HG03575 (cell line): ENCODE measurements at regions not wholly inside any gene's neighbourhood (a gene's known extent, or its start where the extent isn't known, plus 50 kb on each side); places are given as distances from the start of the nearest gene placed in this dataset.

Source experiments
- ATAC-seq: cut with Tn5 transposase; IDR thresholded peaks from one replicate; pipeline ENCODE4 v1.9.1; 2021; ENCODE audit not compliant: unreplicated experiment, insufficient number of reproducible peaks, low FRiP score; ENCODE audit errors: extremely low read depth

DNA sequence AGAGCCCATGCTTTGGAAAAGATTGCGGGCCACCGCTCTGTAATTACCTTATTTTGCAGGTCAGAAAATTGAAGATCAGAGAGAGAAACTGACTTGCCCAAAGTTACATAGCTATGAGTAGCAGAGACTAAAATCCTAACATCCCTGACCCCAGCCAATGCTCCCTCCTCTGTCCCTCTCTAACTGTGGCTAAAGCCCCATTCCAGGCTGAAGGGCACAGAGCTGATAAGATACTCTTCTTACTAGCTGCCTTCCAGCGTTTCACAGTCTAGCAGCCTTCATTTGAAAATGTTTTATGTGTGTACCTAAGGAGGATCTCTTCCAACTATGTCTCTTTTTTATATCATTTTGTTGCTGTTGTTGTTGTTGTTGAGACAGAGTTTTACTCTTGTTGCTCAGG, 81.4 kb upstream of the LRATD1 start:
- no peak for ATAC-seq

DNA sequence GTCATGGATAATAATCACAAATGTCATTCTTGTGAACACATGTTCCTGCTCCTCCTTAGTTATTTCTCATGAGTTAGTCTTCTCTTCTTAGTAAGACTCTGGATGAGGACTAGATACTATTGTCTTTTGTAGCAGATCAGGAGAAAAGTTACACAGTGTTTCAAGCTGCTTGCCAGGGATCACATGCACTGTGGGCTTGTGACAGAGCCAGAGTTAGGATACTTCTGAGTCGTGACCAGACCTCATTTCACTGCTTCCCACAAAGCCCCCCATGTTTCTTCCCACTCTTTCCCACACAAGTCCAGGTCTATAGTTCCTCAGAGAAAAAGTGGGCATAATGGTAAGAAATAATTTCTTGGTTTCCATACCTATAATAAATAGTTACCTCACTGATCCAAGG, 80.2 kb upstream of the LRATD1 start:
- no peak for ATAC-seq

DNA sequence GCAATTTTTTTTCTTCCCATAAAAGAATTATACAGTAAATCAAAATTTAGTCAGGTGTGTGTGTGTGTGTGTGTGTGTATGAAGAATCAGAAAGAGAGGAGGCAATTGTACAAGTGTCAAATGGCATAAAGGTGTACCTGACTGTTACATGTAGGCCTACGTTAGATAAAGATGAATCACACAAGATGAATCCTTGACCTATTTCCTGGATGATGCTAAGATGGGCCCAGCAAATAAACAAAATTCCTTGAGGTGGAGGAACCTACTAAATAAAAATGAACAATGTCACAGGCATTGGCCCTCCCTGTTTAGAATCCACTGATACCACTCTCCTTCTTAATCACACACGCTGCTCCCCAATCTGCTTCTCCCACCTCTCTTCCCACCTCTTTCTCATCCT, 79.7 kb upstream of the LRATD1 start:
- no peak for ATAC-seq

DNA sequence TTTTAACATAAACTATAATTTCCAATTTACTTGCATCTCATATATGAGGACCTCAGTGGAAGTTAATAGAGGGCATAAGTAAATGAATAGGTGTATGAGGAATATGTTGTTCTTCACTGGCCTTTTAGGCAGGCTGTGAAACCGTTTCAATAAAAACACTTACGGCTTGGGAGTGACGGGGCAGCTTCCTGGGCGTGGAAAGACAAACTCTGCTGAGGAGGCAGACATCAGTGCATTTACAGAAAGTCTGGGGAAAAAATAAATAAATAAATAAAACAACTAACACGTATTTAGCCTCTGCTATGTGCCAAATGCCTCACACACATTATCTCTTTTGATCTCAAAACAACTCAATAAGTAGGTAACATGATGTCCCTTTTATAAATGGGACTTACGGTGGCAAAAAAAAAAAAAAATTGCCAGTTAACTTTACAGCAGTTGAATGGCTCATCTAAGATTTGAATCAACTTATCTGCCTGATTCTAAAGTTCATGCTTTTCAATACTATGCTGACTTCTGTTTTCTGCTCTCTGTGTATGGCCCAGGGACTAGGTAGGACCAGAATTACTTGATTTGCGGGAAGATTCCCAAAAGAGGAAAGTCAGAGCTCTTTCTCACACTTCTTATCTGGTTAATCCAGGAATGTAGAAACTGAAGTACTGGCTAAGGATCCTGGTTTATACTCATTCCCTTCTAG, 77.5 kb upstream of the LRATD1 start:
- no peak for ATAC-seq

DNA sequence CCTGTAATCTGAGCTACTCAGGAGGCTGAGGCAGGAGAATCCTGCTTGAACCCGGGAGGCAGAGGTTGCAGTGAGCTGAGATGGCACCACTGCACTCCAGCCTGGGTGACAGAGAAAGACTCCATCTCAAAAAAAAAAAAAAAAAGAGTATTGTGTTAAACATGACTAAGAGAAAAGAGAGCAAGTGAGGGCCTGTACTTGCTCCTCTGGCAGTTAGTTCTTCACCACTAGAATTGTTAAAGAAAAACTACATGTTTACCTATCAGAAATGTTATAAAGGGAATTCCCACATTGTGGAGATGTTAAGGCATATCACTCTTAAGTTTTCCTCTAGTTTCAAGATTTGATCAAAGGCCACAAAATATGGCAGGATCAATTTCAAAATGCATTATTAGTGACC, 75.4 kb upstream of the LRATD1 start:
- no peak for ATAC-seq

DNA sequence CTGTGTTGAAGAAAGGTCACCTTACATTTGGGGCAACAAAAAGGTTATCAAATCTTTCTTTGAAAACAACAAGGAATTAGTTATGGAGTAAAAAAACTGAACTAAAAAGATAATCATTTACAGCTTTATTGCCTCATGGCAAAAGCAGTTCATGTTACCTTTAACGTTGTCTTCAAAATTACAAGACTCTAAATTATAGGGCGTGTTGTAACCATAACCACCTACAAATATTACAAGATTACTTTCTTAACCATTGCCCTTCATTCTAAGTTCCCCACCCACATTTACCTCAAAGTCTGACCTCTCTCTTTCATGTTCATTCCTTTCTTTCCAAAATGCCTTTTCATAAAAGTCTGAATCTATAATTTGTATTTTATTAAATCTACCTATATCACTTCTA, 74.6 kb upstream of the LRATD1 start:
- ATAC-seq: no peak

DNA sequence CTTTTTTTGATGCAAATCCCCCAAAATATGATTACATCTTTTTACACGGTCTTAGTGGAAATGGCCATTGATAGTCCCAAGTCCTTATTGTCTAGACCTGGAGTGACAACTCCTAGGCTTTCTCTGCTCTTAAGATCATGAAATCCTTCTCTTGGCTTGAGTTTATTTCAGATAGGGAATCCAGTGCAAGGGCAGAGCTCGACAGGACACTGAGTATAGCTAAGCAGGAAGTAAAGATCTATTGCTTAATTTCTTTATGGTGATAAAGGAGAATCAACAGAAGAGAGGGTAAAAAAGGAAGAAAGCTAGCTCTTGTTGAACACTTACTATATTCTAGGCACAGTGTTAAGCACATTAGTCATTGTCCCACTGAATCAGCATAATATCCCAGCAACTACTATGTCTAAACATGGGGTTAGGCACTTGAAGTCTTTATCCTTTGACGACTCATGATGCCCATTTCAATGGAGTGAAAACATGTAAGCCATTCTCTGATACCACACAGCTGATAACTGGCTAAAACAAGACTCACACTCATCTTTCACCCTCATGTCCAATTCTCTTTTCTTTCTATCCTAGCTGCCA, 74.1 kb upstream of the LRATD1 start:
- ATAC-seq: no peak

DNA sequence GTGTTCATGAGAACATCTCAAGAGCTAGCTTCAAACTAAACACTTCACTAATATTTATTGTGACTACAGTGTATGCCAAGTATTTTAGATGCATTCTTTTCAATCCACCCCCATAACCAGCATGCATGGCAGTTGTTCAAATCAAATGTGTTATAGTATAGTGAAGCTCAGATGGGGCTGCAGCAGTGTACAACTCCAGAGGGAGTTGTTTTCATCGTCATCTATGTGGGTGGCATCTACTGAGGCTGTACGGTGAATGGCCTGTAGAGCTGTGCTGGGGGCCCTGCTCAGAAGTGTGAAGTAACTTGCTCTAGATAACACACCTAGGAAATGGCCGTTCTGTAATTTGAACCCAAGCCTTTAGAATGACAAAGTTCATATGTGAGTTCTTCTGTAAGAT, 71.8 kb upstream of the LRATD1 start:
- no peak for ATAC-seq

DNA sequence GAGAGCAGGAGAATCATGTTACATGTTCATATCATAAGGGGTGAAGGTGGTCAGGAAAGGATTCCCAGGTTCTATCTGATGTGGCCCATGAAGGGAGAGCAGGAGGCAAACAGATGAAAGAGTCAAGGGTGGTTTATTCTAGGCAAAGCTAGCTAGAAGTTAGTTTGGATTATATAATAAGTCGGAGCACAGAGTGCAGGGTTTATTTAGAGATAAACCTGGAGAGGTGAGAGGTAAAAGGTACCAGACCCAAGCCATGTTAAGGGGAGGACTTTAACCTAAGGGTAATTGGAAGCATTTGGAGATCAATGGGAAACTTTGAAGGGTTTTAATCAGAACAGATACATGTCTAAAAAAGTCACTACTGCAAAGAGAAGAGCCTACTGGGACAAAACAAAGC, 69.2 kb upstream of the LRATD1 start:
- no peak for ATAC-seq

DNA sequence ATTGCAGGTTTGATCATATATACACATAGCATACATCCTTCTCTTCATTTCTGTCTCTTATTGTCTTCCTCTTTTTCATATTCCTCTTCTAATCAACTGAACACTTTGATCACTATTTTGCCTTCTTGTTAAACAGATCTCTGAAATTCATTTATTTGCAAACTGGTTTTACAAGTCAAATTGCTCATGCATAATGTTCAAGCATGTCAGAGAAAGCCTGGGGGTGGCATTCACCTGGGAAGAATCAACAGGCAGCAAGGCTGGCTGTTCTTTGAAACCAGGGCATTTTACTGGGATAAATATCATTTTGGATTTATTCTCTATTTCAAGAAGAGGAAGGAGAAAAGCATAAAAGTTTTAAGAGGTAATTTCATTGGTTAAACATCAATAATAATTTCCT, 66.9 kb upstream of the LRATD1 start:
- ATAC-seq: no peak

DNA sequence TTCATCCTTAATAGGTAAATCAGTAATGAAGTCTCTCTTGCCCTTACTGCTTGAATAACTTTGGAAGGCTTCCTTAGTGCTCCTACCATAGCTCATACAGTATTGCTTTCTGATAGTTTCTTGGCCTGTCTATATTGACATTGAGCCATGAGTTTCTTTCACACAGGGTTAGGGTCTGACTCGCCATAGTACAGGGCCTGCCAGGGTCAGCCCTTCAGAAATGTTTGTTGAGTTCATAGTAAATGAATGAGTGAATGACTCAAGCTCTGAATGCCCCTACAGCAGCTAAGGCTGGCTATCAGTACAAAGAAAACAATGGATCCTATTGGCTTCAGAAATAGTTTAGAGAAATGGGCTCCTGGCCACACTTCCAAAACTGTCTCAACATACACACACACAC, 65.0 kb upstream of the LRATD1 start:
- ATAC-seq: no peak

DNA sequence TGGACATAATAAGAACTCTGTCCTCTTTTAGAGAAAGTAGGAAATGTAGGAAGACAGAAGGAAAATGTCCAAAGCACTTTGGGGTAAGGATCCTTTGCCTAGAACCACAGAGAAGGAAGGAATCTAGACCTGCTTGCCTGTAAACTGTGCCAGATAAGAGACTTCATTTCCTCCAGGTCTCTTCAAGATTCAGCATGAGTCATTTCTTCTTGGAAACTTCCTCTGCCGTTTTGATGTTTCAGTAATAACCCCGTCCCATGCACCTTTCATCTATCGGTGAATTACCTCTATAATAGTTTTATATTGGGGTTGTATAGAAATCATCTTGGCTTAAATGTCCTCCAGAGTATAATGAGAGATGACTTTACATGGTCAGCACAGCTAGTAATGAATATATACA, 63.2 kb upstream of the LRATD1 start:
- ATAC-seq: no peak

DNA sequence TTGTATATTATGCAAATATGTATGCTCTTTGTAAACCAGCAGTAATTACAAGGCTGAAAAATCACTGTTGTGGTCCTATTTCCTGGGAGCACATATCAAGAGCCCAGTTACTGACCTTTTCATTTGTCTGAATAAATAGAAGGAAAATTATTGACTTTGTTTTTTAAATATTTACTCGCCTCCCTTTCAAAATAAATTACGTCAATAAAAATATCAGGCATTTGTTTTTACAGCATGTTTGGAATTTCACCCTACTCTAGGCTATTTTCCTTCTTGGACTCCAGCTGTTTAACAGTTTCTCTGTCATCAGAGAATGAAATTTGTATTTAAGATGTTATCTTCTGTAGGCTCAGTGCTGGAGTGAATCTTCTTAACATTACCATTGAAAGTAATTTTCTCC, 59.9 kb upstream of the LRATD1 start:
- ATAC-seq: no peak

DNA sequence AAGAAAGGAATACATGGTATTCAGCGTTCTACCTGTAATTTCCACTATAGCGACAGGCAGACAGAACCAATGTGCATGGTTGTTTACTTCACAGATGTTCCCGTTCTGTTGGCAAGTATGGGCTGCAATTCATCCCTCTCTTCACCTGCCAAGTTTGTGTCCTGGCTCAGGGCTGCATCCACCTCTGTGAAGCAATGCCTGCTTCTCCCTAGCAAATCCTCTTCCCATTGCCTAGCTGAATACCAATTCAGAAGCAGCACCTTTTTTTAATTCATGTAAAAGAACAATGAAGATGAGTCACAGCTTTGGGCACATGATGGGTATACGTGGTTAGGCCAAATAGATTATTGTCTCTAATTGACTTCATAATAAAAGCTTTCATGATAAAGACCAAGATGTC, 54.7 kb upstream of the LRATD1 start:
- no peak for ATAC-seq
